ENCODE measurements at regions not wholly inside any gene's neighbourhood (a gene's known extent, or its start where the extent isn't known, plus 50 kb on each side); places are given as distances from the start of the nearest gene placed in this dataset.
A peak's percentile ranks its signal among the peaks of the same experiment; 100 is the strongest.
"Not testable (repeated sequence)": the region's sequence is repeated elsewhere in the genome, so short reads cannot be mapped to it uniquely, and the experiment has no call there.

DNA sequence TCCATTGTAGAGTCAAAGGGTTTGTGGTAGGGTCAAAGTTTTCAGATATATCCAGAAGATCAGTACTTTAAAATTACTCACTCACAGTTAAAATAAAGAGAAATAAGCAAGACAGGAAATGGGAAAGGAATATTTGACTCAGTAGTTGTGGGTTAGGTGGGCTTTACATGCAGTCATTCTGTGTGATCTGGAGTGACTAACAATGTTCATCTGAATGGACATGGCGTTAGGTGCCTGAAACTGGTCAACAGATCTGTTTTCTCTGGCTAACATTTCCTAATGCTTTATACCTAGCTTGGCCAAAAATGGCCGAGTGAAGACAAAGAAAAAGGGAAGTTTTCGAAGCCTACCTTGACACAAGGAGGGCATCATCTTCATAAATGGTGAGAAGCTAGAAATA lies 133.4 kb upstream of the SATB1 start:
- no peak for DNase-seq
- ATAC-seq: no peak
- H3K9me3 Mint-ChIP-seq: peaks cover 0 to 4% (median 0%) of the 10 kb centered on the region in 9 donors
- peaks cover 24 to 55% (median 51%) of the 10 kb centered on the region in 4 donors for H3K4me1 Mint-ChIP-seq
- POLR2A ChIA-PET: interaction anchor here (0.7 kb wide), 1 partner anchor 199 kb away, joined by 3 read pairs; no protein-coding TSS in a partner anchor
- no peaks in the 10 kb centered on the region for H3K27me3 Mint-ChIP-seq
- peaks cover 0 to 3% (median 0%) of the 10 kb centered on the region in 3 donors for H3K36me3 Mint-ChIP-seq
- peak overlapping the region in 1 of 10 donors; percentile 18 for H3K4me3 Mint-ChIP-seq
- H3K27ac Mint-ChIP-seq: peak overlapping the region in 4 of 10 donors; percentile 6 to 83 (median 61)

DNA sequence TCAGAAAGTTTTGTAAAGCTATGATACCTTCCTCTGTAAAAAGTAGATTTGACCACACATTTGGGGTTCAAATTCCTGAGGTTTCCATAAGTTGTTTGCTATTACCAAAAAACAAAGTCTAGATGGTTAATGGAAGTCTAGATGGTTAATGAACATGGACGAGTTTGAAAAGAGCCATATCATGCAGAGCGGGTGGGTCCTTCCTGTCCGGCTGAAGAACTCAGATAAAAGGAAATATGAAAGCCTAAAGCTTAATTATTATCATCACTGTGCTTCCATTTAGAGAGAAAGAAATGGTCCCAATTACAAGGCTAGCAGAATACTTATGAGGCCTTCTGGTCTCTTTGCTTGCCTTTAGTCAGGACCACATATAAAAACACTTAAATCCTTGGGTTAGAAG lies 132.1 kb upstream of the SATB1 start:
- POLR2A ChIA-PET: no interaction called here
- H3K27me3 Mint-ChIP-seq: no peaks in the 10 kb centered on the region
- H3K36me3 Mint-ChIP-seq: peaks cover 0 to 3% (median 0%) of the 10 kb centered on the region in 3 donors
- H3K9me3 Mint-ChIP-seq: peaks cover 0 to 1% (median 0%) of the 10 kb centered on the region in 9 donors
- H3K4me1 Mint-ChIP-seq: peaks cover 24 to 55% (median 51%) of the 10 kb centered on the region in 4 donors
- peak overlapping the region in 5 of 10 donors; percentile 44 to 77 (median 62) for H3K27ac Mint-ChIP-seq
- H3K4me3 Mint-ChIP-seq: no peak overlapping the region
- no peak for ATAC-seq
- DNase-seq: no peak

DNA sequence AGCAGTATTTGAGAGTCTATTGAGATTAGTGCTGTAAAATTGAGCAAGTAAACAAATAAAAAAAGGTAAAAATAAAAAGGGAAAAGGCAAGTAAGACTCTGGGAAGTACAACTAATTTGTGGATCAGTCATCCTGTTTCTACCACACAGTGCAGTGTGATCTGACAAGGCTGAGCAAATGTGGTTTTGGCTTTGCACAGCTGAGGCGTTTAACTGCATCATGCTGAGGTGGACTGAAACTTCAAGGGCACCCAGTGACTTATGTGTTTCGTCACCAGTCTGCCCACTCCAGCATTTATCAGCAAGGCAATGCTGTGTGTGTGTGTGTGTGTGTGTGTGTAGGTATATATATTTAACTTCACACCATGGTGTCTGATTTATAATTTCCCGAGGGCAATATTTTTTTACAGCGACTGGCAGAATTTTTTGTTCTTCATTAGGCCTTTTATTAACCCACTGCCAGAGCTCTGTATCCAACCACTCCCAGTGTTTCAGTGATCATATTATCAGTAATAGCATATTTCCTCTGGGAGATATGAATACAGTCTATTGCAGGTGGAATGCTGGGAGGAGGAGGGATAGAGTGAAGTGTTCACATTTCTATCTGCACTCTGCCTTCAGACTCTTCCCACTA lies 131.5 kb upstream of the SATB1 start:
- Mint-ChIP-seq H3K4me1 (peaks cover 22 to 50% (median 50%) of the 10 kb centered on the region in 4 donors), H3K27ac (peak overlapping the region in 9 of 10 donors; percentile 6 to 88 (median 42)), H3K27me3 (no peaks in the 10 kb centered on the region), H3K36me3 (peaks cover 0 to 3% (median 0%) of the 10 kb centered on the region in 3 donors), H3K4me3 (peak overlapping the region in 1 of 10 donors; percentile 73), H3K9me3 (peaks cover 0 to 1% (median 0%) of the 10 kb centered on the region in 9 donors)
- POLR2A ChIA-PET: no interaction called here
- ATAC-seq (peak; percentile 58 to 93), DNase-seq (peak in 9 of 10 donors; percentile 9 to 71 (median 48))

DNA sequence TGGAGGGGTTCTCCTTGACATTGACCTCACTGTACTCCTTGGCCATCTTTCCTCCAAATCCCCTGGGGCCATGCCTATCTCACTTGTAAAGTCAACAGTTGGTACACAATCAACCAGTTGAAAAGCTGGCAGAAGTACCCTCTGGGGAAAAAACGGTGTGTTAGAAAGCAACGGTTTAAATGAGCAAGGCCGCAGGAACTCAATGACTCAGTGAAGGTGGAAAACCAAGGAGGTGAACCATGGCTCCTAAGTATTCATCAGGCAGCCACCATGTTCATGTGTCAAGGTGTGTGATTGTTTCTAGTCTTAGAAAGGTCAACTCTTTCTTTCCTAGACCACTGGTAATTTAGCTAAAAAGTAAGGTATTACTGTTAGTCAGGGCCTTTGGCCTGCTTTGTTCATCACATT lies 130.9 kb upstream of the SATB1 start:
- Mint-ChIP-seq H3K4me1 (peaks cover 22 to 49% (median 47%) of the 10 kb centered on the region in 4 donors), H3K27ac (peak overlapping the region in 5 of 10 donors; percentile 6 to 79 (median 42)), H3K36me3 (peaks cover 0 to 3% (median 0%) of the 10 kb centered on the region in 3 donors), H3K4me3 (no peak overlapping the region), H3K9me3 (peaks cover 0 to 1% (median 0%) of the 10 kb centered on the region in 9 donors), H3K27me3 (no peaks in the 10 kb centered on the region)
- no peak for DNase-seq
- no peak for ATAC-seq
- POLR2A ChIA-PET: no interaction called here

DNA sequence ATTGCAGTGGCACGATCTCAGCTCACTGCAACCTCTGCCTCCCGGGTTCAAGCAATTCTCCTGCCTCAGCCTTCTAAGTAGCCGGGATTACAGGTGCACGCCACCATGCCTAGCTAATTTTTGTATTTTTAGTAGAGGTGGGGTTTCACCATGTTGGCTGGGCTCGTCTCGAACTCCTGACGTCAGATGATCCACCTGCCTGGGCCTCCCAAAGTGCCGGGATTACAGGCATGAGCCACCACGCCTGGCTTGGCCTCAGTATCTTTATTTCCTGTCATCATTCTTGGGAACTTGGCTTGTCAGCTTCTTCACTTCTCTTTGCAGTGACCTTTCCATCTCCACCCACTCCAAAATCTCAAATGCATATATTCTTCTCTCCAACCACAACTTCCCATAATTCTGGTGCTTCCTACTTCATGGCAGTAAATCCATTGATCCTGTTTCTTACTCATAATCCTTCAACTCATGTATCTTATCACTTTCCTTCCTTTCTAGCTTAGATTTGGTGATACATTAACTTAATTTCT lies 127.5 kb upstream of the SATB1 start:
- H3K27me3 Mint-ChIP-seq, H3K4me3 Mint-ChIP-seq, DNase-seq, H3K27ac Mint-ChIP-seq, POLR2A ChIA-PET, ATAC-seq: not testable (repeated sequence)
- H3K36me3 Mint-ChIP-seq: peaks cover 3 to 20% (median 13%) of the 10 kb centered on the region in 3 donors
- H3K4me1 Mint-ChIP-seq: peaks cover 6 to 17% (median 16%) of the 10 kb centered on the region in 4 donors
- peaks cover 0 to 12% (median 3%) of the 10 kb centered on the region in 9 donors for H3K9me3 Mint-ChIP-seq

DNA sequence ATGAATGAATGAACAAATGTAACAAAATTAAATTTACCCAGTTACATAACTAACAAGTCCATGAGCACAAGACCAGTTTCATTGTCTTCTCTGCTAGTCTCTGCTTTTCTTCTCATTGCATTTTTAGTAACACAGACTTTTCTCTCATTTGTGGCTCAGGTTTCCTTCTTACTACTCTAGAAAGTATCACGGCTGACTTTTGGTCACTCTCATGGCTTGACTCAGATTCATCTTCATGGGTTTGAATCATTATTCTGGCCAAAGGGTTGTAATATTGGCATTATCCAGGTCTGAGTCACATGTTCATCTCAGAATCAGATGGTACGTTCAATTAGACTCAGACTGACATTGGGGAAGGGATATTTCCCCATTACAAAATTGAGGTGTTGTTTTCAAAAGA lies 121.5 kb upstream of the SATB1 start:
- Mint-ChIP-seq H3K27ac (peak overlapping the region in 1 of 10 donors; percentile 1), H3K9me3 (peaks cover 0 to 17% (median 8%) of the 10 kb centered on the region in 9 donors), H3K4me1 (no peaks in the 10 kb centered on the region), H3K27me3 (no peaks in the 10 kb centered on the region), H3K36me3 (peaks cover 3 to 26% (median 16%) of the 10 kb centered on the region in 3 donors), H3K4me3 (no peak overlapping the region)
- DNase-seq (no peak), ATAC-seq (no peak)
- POLR2A ChIA-PET: interaction anchor here (0.5 kb wide), 1 partner anchor 207 kb away, joined by 3 read pairs; no protein-coding TSS in a partner anchor

DNA sequence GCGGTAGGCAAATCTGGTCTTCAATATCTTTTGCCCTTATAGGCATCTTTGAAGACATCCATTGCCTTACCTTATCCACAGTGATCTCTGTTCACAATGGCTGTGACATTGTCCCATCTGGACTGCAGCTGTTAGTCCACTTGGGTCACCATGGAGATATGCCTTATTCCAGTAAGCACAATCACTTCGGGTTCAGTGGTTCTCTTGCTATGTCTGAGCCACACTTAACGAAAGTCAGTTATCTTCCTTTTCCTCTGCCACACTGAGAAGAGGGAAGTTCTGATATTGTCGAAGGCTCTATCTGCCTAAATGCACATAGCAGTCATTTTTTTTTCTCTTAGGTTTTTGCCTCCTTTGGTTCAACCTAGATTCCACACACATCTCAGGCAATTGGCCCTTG lies 119.0 kb upstream of the SATB1 start:
- Mint-ChIP-seq H3K4me1 (no peaks in the 10 kb centered on the region), H3K27me3 (no peaks in the 10 kb centered on the region), H3K36me3 (peaks cover 3 to 18% (median 15%) of the 10 kb centered on the region in 3 donors), H3K4me3 (no peak overlapping the region), H3K9me3 (peaks cover 0 to 16% (median 8%) of the 10 kb centered on the region in 9 donors), H3K27ac (no peak overlapping the region)
- DNase-seq: no peak
- POLR2A ChIA-PET: no interaction called here
- ATAC-seq: no peak

DNA sequence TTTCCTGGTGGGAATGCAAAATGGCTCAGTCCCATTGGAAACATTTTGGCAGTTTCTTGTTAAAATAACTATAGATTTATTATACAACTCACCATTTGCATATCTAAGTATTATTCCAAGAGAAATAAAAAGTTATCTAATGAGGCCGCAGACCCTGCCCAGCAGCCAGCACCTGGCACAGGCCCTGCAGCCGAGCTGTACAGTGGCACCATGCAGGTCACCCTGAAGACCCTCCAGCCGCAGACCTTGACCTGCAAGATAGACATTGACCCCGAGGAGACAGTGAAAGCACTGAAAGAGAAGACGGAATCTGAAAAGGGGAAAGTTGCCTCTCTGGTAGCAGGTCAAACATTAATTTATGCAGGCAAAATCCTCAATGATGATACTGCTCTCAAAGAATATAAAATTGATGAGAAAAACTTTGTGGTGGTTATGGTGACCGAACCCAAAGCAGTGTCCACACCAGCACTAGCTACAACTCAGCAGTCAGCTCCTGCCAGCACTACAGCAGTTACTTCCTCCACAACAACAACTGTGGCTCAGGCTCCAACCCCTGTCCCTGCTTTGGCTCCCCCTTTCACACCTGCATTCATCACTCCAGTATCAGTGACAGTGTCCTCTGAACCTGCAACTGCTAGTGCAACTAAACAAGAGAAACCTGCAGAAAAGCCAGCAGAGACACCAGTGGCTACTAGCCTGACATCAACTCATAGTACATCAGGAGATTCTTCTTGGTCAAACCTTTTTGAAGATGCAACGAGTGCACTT lies 113.5 kb upstream of the SATB1 start:
- POLR2A ChIA-PET: no interaction called here
- no peak overlapping the region for H3K4me3 Mint-ChIP-seq
- no peaks in the 10 kb centered on the region for H3K27me3 Mint-ChIP-seq
- H3K27ac Mint-ChIP-seq: no peak overlapping the region
- DNase-seq (no peak), ATAC-seq (no peak)
- H3K36me3 Mint-ChIP-seq: peaks cover 0 to 8% (median 2%) of the 10 kb centered on the region in 3 donors
- H3K4me1 Mint-ChIP-seq: peaks cover 0 to 1% (median 0%) of the 10 kb centered on the region in 4 donors
- peaks cover 0 to 11% (median 0%) of the 10 kb centered on the region in 9 donors for H3K9me3 Mint-ChIP-seq

DNA sequence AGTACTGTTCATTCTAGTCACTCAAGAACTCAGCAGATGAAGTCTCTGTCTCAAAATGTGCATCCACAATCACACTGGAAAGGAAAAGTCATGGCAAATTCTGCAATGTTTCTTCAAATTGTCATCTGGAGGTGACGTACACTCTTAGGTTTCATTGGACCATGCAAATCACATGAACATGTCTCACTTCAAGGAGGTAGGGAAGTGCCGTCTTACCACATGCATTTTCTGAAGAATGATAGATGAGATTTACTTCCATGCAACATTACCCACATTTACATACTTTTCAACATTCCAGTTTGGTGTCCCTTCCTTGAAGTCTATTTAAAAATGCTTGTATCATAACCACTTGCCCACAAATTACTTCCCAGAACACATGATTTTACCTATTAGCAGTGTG lies 107.9 kb upstream of the SATB1 start:
- ATAC-seq (no peak), DNase-seq (no peak)
- Mint-ChIP-seq H3K27ac (peak overlapping the region in 1 of 10 donors; percentile 15), H3K4me1 (peaks cover 0 to 19% (median 1%) of the 10 kb centered on the region in 4 donors), H3K36me3 (peaks cover 23 to 39% (median 34%) of the 10 kb centered on the region in 3 donors), H3K9me3 (no peaks in the 10 kb centered on the region), H3K4me3 (no peak overlapping the region), H3K27me3 (no peaks in the 10 kb centered on the region)
- POLR2A ChIA-PET: no interaction called here

DNA sequence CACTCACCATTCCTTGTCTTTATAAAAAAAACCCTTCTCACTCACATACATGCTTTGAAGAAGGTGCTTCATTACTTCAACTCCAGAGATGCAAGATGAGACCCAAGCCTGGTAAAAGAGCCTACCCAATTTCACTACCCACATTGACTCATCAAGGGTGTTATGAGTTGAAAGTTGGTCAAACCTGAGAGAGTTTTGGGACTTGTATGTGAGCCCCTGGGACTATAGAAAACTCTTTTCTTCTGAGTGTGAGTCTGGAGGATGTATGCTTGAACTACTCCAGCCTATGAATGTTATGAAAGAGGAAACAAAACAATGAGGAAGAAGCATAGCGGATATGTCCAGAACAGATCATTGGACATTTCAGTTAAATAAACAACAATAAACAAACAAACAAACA lies 106.5 kb upstream of the SATB1 start:
- Mint-ChIP-seq H3K36me3 (peaks cover 29 to 49% (median 40%) of the 10 kb centered on the region in 3 donors), H3K27ac (peak overlapping the region in 2 of 10 donors; percentile 18 to 59), H3K4me3 (no peak overlapping the region), H3K27me3 (no peaks in the 10 kb centered on the region), H3K4me1 (peaks cover 0 to 25% (median 6%) of the 10 kb centered on the region in 4 donors), H3K9me3 (peaks cover 0 to 4% (median 0%) of the 10 kb centered on the region in 9 donors)
- no peak for ATAC-seq
- POLR2A ChIA-PET: no interaction called here
- DNase-seq: no peak

DNA sequence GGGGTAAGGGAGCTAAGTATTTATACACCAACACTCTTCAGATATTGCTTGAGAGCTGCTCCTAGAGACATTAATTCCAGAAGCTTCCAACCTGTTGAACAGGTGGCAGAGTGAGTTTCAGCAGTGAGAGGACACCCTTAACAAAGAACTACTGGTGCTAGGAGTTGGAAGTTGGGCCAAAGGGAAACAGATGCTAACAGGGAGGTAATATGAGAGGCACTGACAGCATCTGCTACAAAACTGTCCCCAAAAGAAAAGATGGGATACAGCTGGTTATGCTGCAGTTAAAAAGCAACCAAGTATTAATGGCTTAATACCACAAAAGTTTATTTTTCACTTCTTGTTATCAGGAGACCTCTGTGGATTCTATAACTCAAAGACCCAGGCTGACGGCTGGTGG lies 104.5 kb upstream of the SATB1 start:
- peaks cover 0 to 25% (median 7%) of the 10 kb centered on the region in 4 donors for H3K4me1 Mint-ChIP-seq
- H3K27me3 Mint-ChIP-seq: no peaks in the 10 kb centered on the region
- H3K36me3 Mint-ChIP-seq: peaks cover 45 to 65% (median 61%) of the 10 kb centered on the region in 3 donors
- POLR2A ChIA-PET: no interaction called here
- peaks cover under 1 to 18% (median 14%) of the 10 kb centered on the region in 9 donors for H3K9me3 Mint-ChIP-seq
- no peak for ATAC-seq
- H3K4me3 Mint-ChIP-seq: no peak overlapping the region
- H3K27ac Mint-ChIP-seq: peak overlapping the region in 1 of 10 donors; percentile 7
- no peak for DNase-seq

DNA sequence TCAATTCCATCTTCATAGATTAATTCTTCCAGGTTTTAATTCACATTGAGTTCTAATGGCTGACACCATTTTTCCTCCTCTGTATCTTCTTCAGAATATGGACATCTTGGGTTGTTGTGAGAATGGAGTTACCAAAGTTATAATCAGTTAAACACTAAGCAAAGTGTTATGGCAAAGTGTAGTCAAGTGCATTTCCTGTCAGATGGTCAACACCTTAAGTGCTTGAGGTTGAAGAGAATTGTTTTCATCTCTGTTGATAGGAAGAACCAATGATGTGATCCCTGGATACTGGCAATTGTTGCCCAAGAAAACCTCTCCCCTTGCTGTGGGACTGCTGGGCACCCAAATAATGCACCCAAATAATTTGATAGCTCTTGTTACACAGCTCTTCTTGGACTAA lies 102.6 kb upstream of the SATB1 start:
- peak overlapping the region in 1 of 10 donors; percentile 46 for H3K27ac Mint-ChIP-seq
- H3K36me3 Mint-ChIP-seq: peaks cover 56 to 77% (median 68%) of the 10 kb centered on the region in 3 donors
- peaks cover 0 to 20% (median 7%) of the 10 kb centered on the region in 4 donors for H3K4me1 Mint-ChIP-seq
- DNase-seq (no peak), ATAC-seq (no peak)
- POLR2A ChIA-PET: interaction anchor here (0.6 kb wide), 1 partner anchor 89 kb away, joined by 5 read pairs; no protein-coding TSS in a partner anchor
- no peaks in the 10 kb centered on the region for H3K27me3 Mint-ChIP-seq
- H3K4me3 Mint-ChIP-seq: no peak overlapping the region
- H3K9me3 Mint-ChIP-seq: peaks cover 3 to 35% (median 27%) of the 10 kb centered on the region in 9 donors

All from naive thymus-derived CD8-positive, alpha-beta T cell (primary cell).